Panc1 (cell line): ENCODE measurements at regions not wholly inside any gene's neighbourhood (a gene's known extent, or its start where the extent isn't known, plus 50 kb on each side); places are given as distances from the start of the nearest gene placed in this dataset.
A peak's percentile ranks its signal among the peaks of the same experiment; 100 is the strongest.
"Not testable (repeated sequence)": the region's sequence is repeated elsewhere in the genome, so short reads cannot be mapped to it uniquely, and the experiment has no call there.

Source experiments
- ATAC-seq: fragments of 200-7000 bp; cut with Tn5 transposase; 2 replicates; pipeline ENCODE4 v1.9.1; 2020; ENCODE audit warnings: mild to moderate bottlenecking, moderate library complexity
- BruUV-seq: library from RNA; stranded (reverse); fragments of 400-500 nt; replicated peaks from 2 replicates; lab custom pipeline; 2021; lab: Mats Ljungman, UMichigan
- CTCF ChIA-PET: fragments of 300-600 bp; sonication (Branson Sonifier 250); formaldehyde crosslinking; loops from one replicate; lab custom pipeline; 2022; ENCODE audit warnings: antibody characterized with exemption; lab: Charles Lee
- POLR2A ChIA-PET: fragments of 300-600 bp; sonication (Branson Sonifier 250); formaldehyde crosslinking; loops from one replicate; lab custom pipeline; 2022; ENCODE audit warnings: antibody characterized with exemption; lab: Charles Lee
- DNase-seq: peaks from one replicate; pipeline ENCODE4 v3.0.0-alpha.2; 2010; ENCODE audit warnings: low read depth, low spot score
- H3K27ac ChIP-seq: 2 replicates; pipeline ENCODE4 v1.5.1; 2011; ENCODE audit warnings: mild to moderate bottlenecking, low read length, inconsistent platforms
- H3K27me3 ChIP-seq: fragments of 200-500 bp; sonication (Bioruptor generic); 2 replicates; pipeline ENCODE4 v1.6.0; 2014; ENCODE audit warnings: low read length, inconsistent platforms; ENCODE audit not compliant: control insufficient read depth, insufficient read depth
- H3K36me3 ChIP-seq: fragments of 200-500 bp; sonication (Bioruptor generic); 2 replicates; pipeline ENCODE4 v1.5.1; 2014; ENCODE audit warnings: inconsistent platforms, mild to moderate bottlenecking, low read length, moderate library complexity; ENCODE audit not compliant: control insufficient read depth, insufficient read depth
- H3K4me1 ChIP-seq: 2 replicates; pipeline ENCODE4 v1.5.1; 2011; ENCODE audit warnings: inconsistent platforms, mild to moderate bottlenecking, low read length, moderate library complexity; ENCODE audit not compliant: control insufficient read depth, insufficient read depth
- H3K4me3 ChIP-seq, 2 experiments: 2 replicates each; pipeline ENCODE4 v1.5.1; 2011 to 2012; ENCODE audit warnings: low read depth in 2 of 2, low read length in 2 of 2, mild to moderate bottlenecking in 2 of 2, inconsistent platforms in 1 of 2, moderate library complexity in 1 of 2
- H3K9me3 ChIP-seq: fragments of 200-500 bp; sonication (Bioruptor generic); 2 replicates; pipeline ENCODE4 v1.5.1; 2014; ENCODE audit warnings: low read depth, mild to moderate bottlenecking, inconsistent platforms, low read length, moderate library complexity; ENCODE audit not compliant: control insufficient read depth, insufficient read depth
- POLR2AphosphoS5 ChIP-seq: IDR thresholded peaks from 2 replicates; pipeline ENCODE4 v1.6.1; 2012; ENCODE audit warnings: mild to moderate bottlenecking, low read depth, low read length, moderate library complexity
- in situ Hi-C: cut with HindIII; loops from 2 replicates; pipeline ENCODE4 v1.10.0; 2016; ENCODE audit warnings: low sequenced_read_pairs, low pct_unique_long_range_greater_than_20kb
- intact Hi-C: fragments of 100-400 bp; cut with micrococcal nuclease; formaldehyde crosslinking; loops from one replicate; pipeline ENCODE4 v1.10.0; 2022; ENCODE audit not compliant: unreplicated experiment

DNA sequence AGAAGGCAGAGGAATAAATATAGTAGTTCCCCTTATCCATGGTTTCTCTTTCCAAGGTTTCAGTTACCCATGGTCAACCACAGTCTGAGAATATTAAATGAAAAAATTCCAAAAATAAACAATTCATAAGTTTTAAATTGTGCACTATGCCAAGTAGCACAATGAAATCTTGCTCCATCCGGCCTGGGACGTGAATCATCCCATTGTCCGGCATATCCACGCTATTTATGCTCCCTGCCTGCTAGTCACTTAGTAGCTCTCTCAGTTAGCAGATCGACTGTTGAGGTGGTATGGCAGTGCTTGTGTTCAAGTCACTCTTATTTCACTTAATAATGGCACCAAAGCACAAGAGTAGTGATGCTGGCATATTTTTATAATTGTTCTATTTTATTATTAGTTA is 58.6 kb upstream of the ARHGAP29 start:
- no peaks in the 10 kb centered on the region for H3K9me3 ChIP-seq
- BruUV-seq: no TSS peak
- no peaks in the 10 kb centered on the region for H3K36me3 ChIP-seq
- peaks cover 9% of the 10 kb centered on the region; the same call in 1 of the 2 replicates for H3K4me1 ChIP-seq
- H3K4me3 ChIP-seq: no peak overlapping the region
- intact Hi-C loops (no loop called here), in situ Hi-C loops (no loop called here)
- TF ChIP-seq POLR2AphosphoS5: no peak
- ChIA-PET CTCF (no interaction called here), POLR2A (no interaction called here)
- no peaks in the 10 kb centered on the region for H3K27me3 ChIP-seq
- H3K27ac ChIP-seq: peak overlapping the region; percentile 54; the same call in 1 of the 2 replicates
- DNase-seq: no peak
- ATAC-seq: no peak

DNA sequence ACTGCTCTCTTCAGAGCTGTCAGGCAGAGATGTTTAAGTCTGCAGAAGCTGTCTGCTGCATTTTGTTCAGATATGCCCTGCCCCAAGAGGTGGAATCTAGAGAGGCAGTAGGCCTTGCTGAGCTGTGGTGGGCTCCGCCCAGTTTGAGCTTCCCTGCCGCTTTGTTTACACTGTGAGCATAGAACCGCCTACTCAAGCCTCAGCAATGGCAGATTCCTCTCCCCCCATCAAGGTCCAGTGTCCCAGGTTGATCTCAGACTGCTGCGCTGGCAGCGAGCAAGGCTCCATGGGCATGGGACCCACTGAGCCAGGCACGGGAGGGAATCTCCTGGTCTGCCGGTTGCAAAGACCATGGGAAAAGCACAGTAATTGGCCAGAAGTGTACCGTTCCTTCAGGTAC is 55.6 kb upstream of the ARHGAP29 start:
- BruUV-seq, ATAC-seq, CTCF ChIA-PET, H3K27ac ChIP-seq, intact Hi-C loops, H3K36me3 ChIP-seq, DNase-seq, POLR2A ChIA-PET, H3K9me3 ChIP-seq, in situ Hi-C loops, H3K27me3 ChIP-seq, H3K4me1 ChIP-seq, H3K4me3 ChIP-seq: not testable (repeated sequence)

DNA sequence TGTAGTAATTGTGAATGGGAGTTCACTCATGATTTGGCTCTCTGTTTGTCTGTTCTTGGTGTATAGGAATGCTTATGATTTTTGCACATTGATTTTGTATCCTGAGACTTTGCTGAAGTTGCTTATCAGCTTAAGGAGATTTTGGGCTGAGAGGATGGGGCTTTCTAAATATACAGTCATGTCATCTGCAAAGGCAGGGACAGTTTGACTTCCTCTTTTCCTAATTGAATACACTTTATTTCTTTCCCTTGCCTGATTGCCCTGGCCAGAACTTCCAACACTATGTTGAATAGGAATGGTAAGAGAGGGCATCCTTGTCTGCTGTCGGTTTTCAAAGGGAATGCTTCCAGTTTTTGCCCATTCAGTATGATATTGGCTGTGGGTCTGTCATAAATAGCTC is 51.9 kb upstream of the ARHGAP29 start:
- H3K4me3 ChIP-seq, H3K4me1 ChIP-seq, POLR2A ChIA-PET, H3K36me3 ChIP-seq, in situ Hi-C loops, H3K27me3 ChIP-seq, ATAC-seq, H3K27ac ChIP-seq, CTCF ChIA-PET, intact Hi-C loops, BruUV-seq, DNase-seq, H3K9me3 ChIP-seq: not testable (repeated sequence)
